Activated CD8-positive, alpha-beta T cell treated with anti-CD3 and anti-CD28 coated beads for 36 hours (primary cell): ENCODE measurements at regions not wholly inside any gene's neighbourhood (a gene's known extent, or its start where the extent isn't known, plus 50 kb on each side); places are given as distances from the start of the nearest gene placed in this dataset.

Experiments used
- ATAC-seq: fragments of 200-7000 bp; cut with Tn5 transposase; one replicate; pipeline ENCODE4 v1.10.0; 2021; ENCODE audit warnings: mild to moderate bottlenecking, moderate library complexity
- CTCF ChIA-PET: fragments of 350-600 bp; sonication (Branson Sonifier 250); formaldehyde crosslinking; loops from one replicate; lab custom pipeline; 2021; ENCODE audit warnings: antibody characterized with exemption; lab: Charles Lee
- POLR2A ChIA-PET: fragments of 350-600 bp; sonication (Branson Sonifier 250); formaldehyde crosslinking; loops from one replicate; lab custom pipeline; 2021; ENCODE audit warnings: antibody characterized with exemption; lab: Charles Lee
- DNase-seq: peaks from one replicate; pipeline ENCODE4 v3.0.0-alpha.2; 2020
- H3K27ac Mint-ChIP-seq: one replicate; pipeline ENCODE4 v1.8.0; 2021; ENCODE audit warnings: mild to moderate bottlenecking, mixed read lengths
- H3K27me3 Mint-ChIP-seq: one replicate; pipeline ENCODE4 v1.8.0; 2021; ENCODE audit warnings: mixed read lengths
- H3K36me3 Mint-ChIP-seq: one replicate; pipeline ENCODE4 v1.8.0; 2021; ENCODE audit warnings: low read depth, mixed read lengths
- H3K4me1 Mint-ChIP-seq: one replicate; pipeline ENCODE4 v1.8.0; 2021; ENCODE audit warnings: low read depth, mixed read lengths
- H3K4me3 Mint-ChIP-seq: one replicate; pipeline ENCODE4 v1.8.0; 2021; ENCODE audit warnings: mild to moderate bottlenecking, moderate library complexity, mixed read lengths
- H3K9me3 Mint-ChIP-seq: one replicate; pipeline ENCODE4 v1.8.0; 2021; ENCODE audit warnings: mixed read lengths
- CTCF ChIP-seq: fragments of 200-600 bp; IDR thresholded peaks from one replicate; pipeline ENCODE4 v1.8.0; 2022; ENCODE audit warnings: antibody characterized with exemption, mild to moderate bottlenecking
- intact Hi-C: fragments of 100-400 bp; cut with micrococcal nuclease; formaldehyde crosslinking; loops from one replicate; pipeline ENCODE4 v1.10.0; 2022

- TF ChIP-seq CTCF, result no peak
- peaks cover 29% of the 10 kb centered on the region for H3K27me3 Mint-ChIP-seq
- ChIA-PET POLR2A (interaction anchor here (0.6 kb wide), 1 partner anchor 21 kb away, joined by 3 read pairs; no protein-coding TSS in a partner anchor), CTCF (no interaction called here)
- DNase-seq (no peak), ATAC-seq (no peak)
- intact Hi-C loops, result no loop called here
- H3K4me3 Mint-ChIP-seq, result no peak overlapping the region
- H3K4me1 Mint-ChIP-seq, result peaks cover 9% of the 10 kb centered on the region
- H3K9me3 Mint-ChIP-seq, result no peaks in the 10 kb centered on the region
- H3K36me3 Mint-ChIP-seq, result no peaks in the 10 kb centered on the region
- no peak overlapping the region for H3K27ac Mint-ChIP-seq
These were observed 149.2 kb upstream of the TOPAZ1 start for GRCh38 chr3:44092497-44092896.

- intact Hi-C loops, result no loop called here
- no peak for DNase-seq
- no peaks in the 10 kb centered on the region for H3K9me3 Mint-ChIP-seq
These were observed 148.2 kb upstream of the TOPAZ1 start for GRCh38 chr3:44093531-44093930.

GRCh38 chr3:44098656-44099415, 142.8 kb upstream of the TOPAZ1 start:
- H3K36me3 Mint-ChIP-seq, result no peaks in the 10 kb centered on the region
- peaks cover 2% of the 10 kb centered on the region for H3K4me1 Mint-ChIP-seq
- H3K4me3 Mint-ChIP-seq, result no peak overlapping the region
- intact Hi-C loops, result no loop called here
- TF ChIP-seq CTCF, result no peak
- no peak overlapping the region for H3K27ac Mint-ChIP-seq
- H3K27me3 Mint-ChIP-seq, result peaks cover 33% of the 10 kb centered on the region
- DNase-seq (no peak), ATAC-seq (no peak)
- ChIA-PET CTCF (no interaction called here), POLR2A (no interaction called here)
- H3K9me3 Mint-ChIP-seq, result no peaks in the 10 kb centered on the region

More at GRCh38 chr3:44093531-44093930, 148.2 kb upstream of the TOPAZ1 start:
- Mint-ChIP-seq H3K27me3 (peaks cover 24% of the 10 kb centered on the region), H3K4me3 (no peak overlapping the region), H3K27ac (no peak overlapping the region), H3K4me1 (peaks cover 9% of the 10 kb centered on the region), H3K36me3 (no peaks in the 10 kb centered on the region)
- ChIA-PET CTCF (no interaction called here), POLR2A (no interaction called here)
- no peak for ATAC-seq
- TF ChIP-seq CTCF, result no peak

GRCh38 chr3:44099566-44100297, 142.0 kb upstream of the TOPAZ1 start:
- DNase-seq, result no peak
- H3K9me3 Mint-ChIP-seq, result no peaks in the 10 kb centered on the region
- no peak overlapping the region for H3K4me3 Mint-ChIP-seq
- H3K4me1 Mint-ChIP-seq, result peaks cover 5% of the 10 kb centered on the region
- CTCF ChIA-PET, result interaction anchor here (0.6 kb wide), 1 partner anchor 114 kb away, joined by 3 read pairs; no protein-coding TSS in a partner anchor
- no peak overlapping the region for H3K27ac Mint-ChIP-seq
- peaks cover 34% of the 10 kb centered on the region for H3K27me3 Mint-ChIP-seq
- TF ChIP-seq CTCF, result no peak
- ATAC-seq, result no peak
- intact Hi-C loops, result no loop called here
- H3K36me3 Mint-ChIP-seq, result no peaks in the 10 kb centered on the region
- POLR2A ChIA-PET, result no interaction called here

- Mint-ChIP-seq H3K27me3 (peaks cover 34% of the 10 kb centered on the region), H3K4me3 (no peak overlapping the region), H3K9me3 (no peaks in the 10 kb centered on the region), H3K27ac (no peak overlapping the region), H3K36me3 (no peaks in the 10 kb centered on the region), H3K4me1 (peaks cover 10% of the 10 kb centered on the region)
- intact Hi-C loops, result no loop called here
- CTCF ChIA-PET, result interaction anchor here (0.6 kb wide), 1 partner anchor 114 kb away, joined by 3 read pairs; no protein-coding TSS in a partner anchor
- ATAC-seq (no peak), DNase-seq (no peak)
- POLR2A ChIA-PET, result no interaction called here
- TF ChIP-seq CTCF, result no peak
These were observed 141.4 kb upstream of the TOPAZ1 start for GRCh38 chr3:44100298-44100695.
